Left lung (tissue), 4 donors: ENCODE measurements at regions not wholly inside any gene's neighbourhood (a gene's known extent, or its start where the extent isn't known, plus 50 kb on each side); places are given as distances from the start of the nearest gene placed in this dataset.

ENCODE experiments used
- ATAC-seq: fragments of 200-7000 bp; cut with Tn5 transposase; one replicate; pipeline ENCODE4 v1.9.1; 2020; ENCODE audit warnings: moderate library complexity
- DNase-seq, 4 donors: peaks; one replicate each; pipeline ENCODE4 v3.0.0-alpha.2; 2013 to 2020
- H3K27ac ChIP-seq, 2 donors: fragments of 200-600 bp; sonication (generic) in 1 of 2; one replicate each; pipeline versions ENCODE4 v1.5.0 to v1.8.0; 2020 to 2021
- H3K27me3 ChIP-seq, 2 donors: fragments of 200-600 bp; sonication (generic) in 1 of 2; one replicate each; pipeline versions ENCODE4 v1.5.0 to v1.8.0; 2020 to 2021
- H3K36me3 ChIP-seq, 2 donors: fragments of 200-600 bp; sonication (generic) in 1 of 2; one replicate each; pipeline versions ENCODE4 v1.5.0 to v1.8.0; 2020 to 2021
- H3K4me1 ChIP-seq, 2 donors: fragments of 200-600 bp; one replicate each; pipeline ENCODE4 v1.8.0; 2021
- H3K4me3 ChIP-seq, 2 donors: fragments of 200-600 bp; sonication (generic) in 1 of 2; one replicate each; pipeline versions ENCODE4 v1.5.0 to v1.8.0; 2020 to 2021; ENCODE audit warnings: mild to moderate bottlenecking in 1 of 2
- H3K9me3 ChIP-seq, 2 donors: fragments of 200-600 bp; sonication (generic) in 1 of 2; one replicate each; pipeline versions ENCODE4 v1.5.0 to v1.8.0; 2020 to 2021
- intact Hi-C, 2 donors: fragments of 100-400 bp; cut with DNase I; formaldehyde crosslinking; loops; one replicate each; pipeline versions ENCODE4 v1.11.2 to v1.14.2; 2022
- TF ChIP-seq, protein P1 (sequence below), 2 donors: fragments of 200-600 bp; sonication (generic) in 1 of 2; IDR thresholded peaks; one replicate each; pipeline versions ENCODE4 v1.5.0 to v1.8.0; 2021; ENCODE audit warnings: antibody characterized with exemption in 2 of 2
- donor health status: DM: no; HTN: yes; CAD: no.
- donor health status: DM: no; HTN: no; CAD: no.

GRCh38 chr16:82567175-82567574, 59.6 kb upstream of the CDH13 start:
- H3K27ac ChIP-seq = no peak overlapping the region
- TF ChIP-seq, protein P1, sequence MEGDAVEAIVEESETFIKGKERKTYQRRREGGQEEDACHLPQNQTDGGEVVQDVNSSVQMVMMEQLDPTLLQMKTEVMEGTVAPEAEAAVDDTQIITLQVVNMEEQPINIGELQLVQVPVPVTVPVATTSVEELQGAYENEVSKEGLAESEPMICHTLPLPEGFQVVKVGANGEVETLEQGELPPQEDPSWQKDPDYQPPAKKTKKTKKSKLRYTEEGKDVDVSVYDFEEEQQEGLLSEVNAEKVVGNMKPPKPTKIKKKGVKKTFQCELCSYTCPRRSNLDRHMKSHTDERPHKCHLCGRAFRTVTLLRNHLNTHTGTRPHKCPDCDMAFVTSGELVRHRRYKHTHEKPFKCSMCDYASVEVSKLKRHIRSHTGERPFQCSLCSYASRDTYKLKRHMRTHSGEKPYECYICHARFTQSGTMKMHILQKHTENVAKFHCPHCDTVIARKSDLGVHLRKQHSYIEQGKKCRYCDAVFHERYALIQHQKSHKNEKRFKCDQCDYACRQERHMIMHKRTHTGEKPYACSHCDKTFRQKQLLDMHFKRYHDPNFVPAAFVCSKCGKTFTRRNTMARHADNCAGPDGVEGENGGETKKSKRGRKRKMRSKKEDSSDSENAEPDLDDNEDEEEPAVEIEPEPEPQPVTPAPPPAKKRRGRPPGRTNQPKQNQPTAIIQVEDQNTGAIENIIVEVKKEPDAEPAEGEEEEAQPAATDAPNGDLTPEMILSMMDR (IDR thresholded peaks at IDR 0.05) = no peak
- DNase-seq (no peak), ATAC-seq (no peak)
- intact Hi-C loops = no loop called here
- no peaks in the 10 kb centered on the region for H3K4me1 ChIP-seq
- H3K4me3 ChIP-seq = no peak overlapping the region
- peaks cover 0 to 11% of the 10 kb centered on the region in 2 donors for H3K9me3 ChIP-seq
- H3K36me3 ChIP-seq = no peaks in the 10 kb centered on the region
- no peaks in the 10 kb centered on the region for H3K27me3 ChIP-seq

DNA sequence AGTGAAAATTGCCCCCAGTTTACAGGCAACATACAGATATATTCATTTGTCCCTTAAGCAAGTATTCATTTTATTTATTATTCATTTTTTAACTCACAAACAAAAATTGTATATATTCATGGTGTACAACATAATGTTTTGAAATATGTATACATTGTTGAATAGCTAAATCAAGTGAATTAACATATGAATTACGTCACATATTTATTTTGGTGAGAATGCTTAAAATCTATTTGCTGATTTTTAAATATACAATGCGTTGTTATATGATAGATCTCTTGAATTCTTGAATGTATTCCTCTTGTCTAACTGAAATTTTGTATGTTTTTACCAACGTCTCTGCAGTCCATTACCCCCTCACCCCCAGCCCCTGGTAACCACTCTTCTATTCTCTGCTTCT, 63.4 kb upstream of the CDH13 start:
- Histone ChIP-seq H3K4me1 (no peaks in the 10 kb centered on the region), H3K36me3 (no peaks in the 10 kb centered on the region), H3K9me3 (peaks cover 0 to 11% of the 10 kb centered on the region in 2 donors), H3K27me3 (no peaks in the 10 kb centered on the region), H3K4me3 (no peak overlapping the region), H3K27ac (no peak overlapping the region)
- no peak for ATAC-seq
- intact Hi-C loops = no loop called here
- TF ChIP-seq, protein P1 (IDR thresholded peaks at IDR 0.05) = no peak
- no peak for DNase-seq

GRCh38 chr16:82562183-82562683, 64.5 kb upstream of the CDH13 start:
- Histone ChIP-seq H3K9me3 (peaks cover 0 to 11% of the 10 kb centered on the region in 2 donors), H3K36me3 (no peaks in the 10 kb centered on the region), H3K4me3 (no peak overlapping the region), H3K27ac (no peak overlapping the region), H3K4me1 (no peaks in the 10 kb centered on the region), H3K27me3 (no peaks in the 10 kb centered on the region)
- ATAC-seq (no peak), DNase-seq (no peak)
- TF ChIP-seq, protein P1 (IDR thresholded peaks at IDR 0.05) = no peak
- intact Hi-C loops = no loop called here

GRCh38 chr16:82560805-82561325, 65.9 kb upstream of the CDH13 start:
- TF ChIP-seq, protein P1 (IDR thresholded peaks at IDR 0.05) = no peak
- Histone ChIP-seq H3K27me3 (no peaks in the 10 kb centered on the region), H3K27ac (no peak overlapping the region), H3K9me3 (peaks cover 0 to 11% of the 10 kb centered on the region in 2 donors), H3K4me3 (no peak overlapping the region), H3K4me1 (no peaks in the 10 kb centered on the region), H3K36me3 (no peaks in the 10 kb centered on the region)
- intact Hi-C loops = no loop called here
- no peak for DNase-seq
- ATAC-seq = no peak

GRCh38 chr16:82544378-82545160, 82.2 kb upstream of the CDH13 start:
- intact Hi-C loops = no loop called here
- H3K4me3 ChIP-seq = no peak overlapping the region
- H3K9me3 ChIP-seq = no peaks in the 10 kb centered on the region
- H3K27ac ChIP-seq = no peak overlapping the region
- ATAC-seq (no peak), DNase-seq (peak in 1 of 4 donors; percentile 10)
- H3K36me3 ChIP-seq = no peaks in the 10 kb centered on the region
- TF ChIP-seq, protein P1 (IDR thresholded peaks at IDR 0.05) = no peak
- peaks cover 0 to 17% of the 10 kb centered on the region in 2 donors for H3K27me3 ChIP-seq
- no peaks in the 10 kb centered on the region for H3K4me1 ChIP-seq
